Keratinocyte (primary cell): ENCODE measurements at regions not wholly inside any gene's neighbourhood (a gene's known extent, or its start where the extent isn't known, plus 50 kb on each side); places are given as distances from the start of the nearest gene placed in this dataset.

Experiments used
- EZH2 ChIP-seq: IDR thresholded peaks from one replicate; pipeline ENCODE4 v1.6.1; 2012; ENCODE audit warnings: inconsistent platforms, mild to moderate bottlenecking, low read length, moderate library complexity
- TF ChIP-seq, protein P1 (sequence below), 3 experiments: IDR thresholded peaks in 1 of 3; conservative IDR thresholded peaks in 1 of 3; optimal IDR thresholded peaks in 1 of 3; 2 replicates in 2 of 3; 3 replicates in 1 of 3; pipeline versions ENCODE3 to v1.5.1; 2011; ENCODE audit warnings: low read length in 3 of 3, mild to moderate bottlenecking in 3 of 3, moderate library complexity in 2 of 3, control low read depth in 1 of 3, inconsistent platforms in 1 of 3; ENCODE audit not compliant: insufficient read depth in 2 of 3; ENCODE audit errors: extremely low read depth in 1 of 3

DNA sequence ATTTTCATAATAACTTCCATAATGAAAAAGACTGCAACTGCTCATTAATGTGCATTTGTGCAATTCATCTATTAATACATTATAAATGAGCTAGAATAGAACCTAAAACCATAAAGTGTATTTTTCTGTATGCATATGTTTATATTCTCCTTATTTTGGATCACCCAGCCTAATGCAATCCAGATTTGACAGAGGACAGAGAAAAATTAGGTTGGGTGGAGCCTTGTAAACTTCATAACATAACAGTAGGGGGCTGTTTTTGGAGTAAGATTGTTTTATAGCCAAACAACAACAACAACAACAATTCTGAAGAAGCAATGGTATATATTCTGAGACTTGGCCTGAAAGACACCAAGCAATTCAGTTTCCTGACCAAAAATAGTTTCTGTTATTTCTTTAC, 615.3 kb upstream of the SLIT2 start:
- TF ChIP-seq EZH2: no peak
- TF ChIP-seq, protein P1, sequence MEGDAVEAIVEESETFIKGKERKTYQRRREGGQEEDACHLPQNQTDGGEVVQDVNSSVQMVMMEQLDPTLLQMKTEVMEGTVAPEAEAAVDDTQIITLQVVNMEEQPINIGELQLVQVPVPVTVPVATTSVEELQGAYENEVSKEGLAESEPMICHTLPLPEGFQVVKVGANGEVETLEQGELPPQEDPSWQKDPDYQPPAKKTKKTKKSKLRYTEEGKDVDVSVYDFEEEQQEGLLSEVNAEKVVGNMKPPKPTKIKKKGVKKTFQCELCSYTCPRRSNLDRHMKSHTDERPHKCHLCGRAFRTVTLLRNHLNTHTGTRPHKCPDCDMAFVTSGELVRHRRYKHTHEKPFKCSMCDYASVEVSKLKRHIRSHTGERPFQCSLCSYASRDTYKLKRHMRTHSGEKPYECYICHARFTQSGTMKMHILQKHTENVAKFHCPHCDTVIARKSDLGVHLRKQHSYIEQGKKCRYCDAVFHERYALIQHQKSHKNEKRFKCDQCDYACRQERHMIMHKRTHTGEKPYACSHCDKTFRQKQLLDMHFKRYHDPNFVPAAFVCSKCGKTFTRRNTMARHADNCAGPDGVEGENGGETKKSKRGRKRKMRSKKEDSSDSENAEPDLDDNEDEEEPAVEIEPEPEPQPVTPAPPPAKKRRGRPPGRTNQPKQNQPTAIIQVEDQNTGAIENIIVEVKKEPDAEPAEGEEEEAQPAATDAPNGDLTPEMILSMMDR (optimal IDR thresholded peaks at IDR 0.05 in 1 of 3, IDR thresholded peaks at IDR 0.05 in 1 of 3, conservative IDR thresholded peaks at IDR 0.05 in 1 of 3; ENCODE audit: extremely low read depth in 1 of 3, insufficient read depth in 2 of 3, low read length in 3 of 3): no peak
